Neural progenitor cell (in vitro differentiated cells): ENCODE measurements at regions not wholly inside any gene's neighbourhood (a gene's known extent, or its start where the extent isn't known, plus 50 kb on each side); places are given as distances from the start of the nearest gene placed in this dataset.

Source experiments
- DNase-seq: peaks from one replicate; pipeline ENCODE4 v3.0.0-alpha.2; 2016; ENCODE audit warnings: low spot score
- H2AFZ ChIP-seq: fragments of 200-600 bp; sonication (generic); replicated peaks from 2 replicates; pipeline ENCODE4 v1.6.1; 2016; ENCODE audit warnings: antibody characterized with exemption
- H3F3A ChIP-seq: fragments of 200-600 bp; sonication (generic); 2 replicates; pipeline ENCODE4 v1.6.1; 2016; ENCODE audit warnings: antibody characterized with exemption, low read depth
- H3K27ac ChIP-seq: fragments of 200-600 bp; sonication (generic); 2 replicates; pipeline ENCODE4 v1.5.1; 2016; ENCODE audit warnings: mild to moderate bottlenecking
- H3K27me3 ChIP-seq: fragments of 200-600 bp; sonication (generic); 2 replicates; pipeline ENCODE4 v1.6.1; 2016; ENCODE audit warnings: mild to moderate bottlenecking, moderate library complexity
- H3K36me3 ChIP-seq: fragments of 200-600 bp; sonication (generic); 2 replicates; pipeline ENCODE4 v1.5.1; 2016
- H3K4me1 ChIP-seq: fragments of 200-600 bp; sonication (generic); 2 replicates; pipeline ENCODE4 v1.6.1; 2016; ENCODE audit warnings: mixed run types
- H3K4me2 ChIP-seq: fragments of 200-600 bp; sonication (generic); 2 replicates; pipeline ENCODE4 v1.6.1; 2016
- H3K4me3 ChIP-seq: fragments of 200-600 bp; sonication (generic); 2 replicates; pipeline ENCODE4 v1.5.1; 2016
- H3K79me2 ChIP-seq: fragments of 200-600 bp; sonication (generic); 2 replicates; pipeline ENCODE4 v1.6.1; 2016; ENCODE audit warnings: low read depth
- H3K9ac ChIP-seq: fragments of 200-600 bp; sonication (generic); 2 replicates; pipeline ENCODE4 v1.6.1; 2016
- H3K9me3 ChIP-seq: fragments of 200-600 bp; sonication (generic); 2 replicates; pipeline ENCODE4 v1.5.1; 2016; ENCODE audit warnings: low read depth
- H4K20me1 ChIP-seq: fragments of 200-600 bp; sonication (generic); 2 replicates; pipeline ENCODE4 v1.6.1; 2016; ENCODE audit warnings: low read depth
- H3K27ac Mint-ChIP-seq: 3 replicates; pipeline ENCODE4 v1.8.0; 2021; ENCODE audit warnings: mixed read lengths
- H3K27me3 Mint-ChIP-seq: 2 replicates; pipeline ENCODE4 v1.8.0; 2022; ENCODE audit warnings: low read depth, mild to moderate bottlenecking, inconsistent platforms, moderate library complexity, mixed read lengths; ENCODE audit not compliant: insufficient read depth
- H3K36me3 Mint-ChIP-seq: 3 replicates; pipeline ENCODE4 v1.8.0; 2021; ENCODE audit warnings: mixed read lengths
- H3K4me1 Mint-ChIP-seq: 3 replicates; pipeline ENCODE4 v1.8.0; 2021; ENCODE audit warnings: mixed read lengths
- H3K4me3 Mint-ChIP-seq: 3 replicates; pipeline ENCODE4 v1.8.0; 2021; ENCODE audit warnings: mild to moderate bottlenecking, moderate library complexity, mixed read lengths
- H3K9me3 Mint-ChIP-seq: 3 replicates; pipeline ENCODE4 v1.8.0; 2020; ENCODE audit warnings: mixed read lengths
- CTCF ChIP-seq: fragments of 200-600 bp; sonication (generic); IDR thresholded peaks from 2 replicates; pipeline ENCODE4 v1.5.1; 2017; ENCODE audit warnings: antibody characterized with exemption, mild to moderate bottlenecking
- EZH2 ChIP-seq: fragments of 200-600 bp; sonication (generic); IDR thresholded peaks from 2 replicates; pipeline ENCODE4 v1.6.1; 2017; ENCODE audit warnings: antibody characterized with exemption, mild to moderate bottlenecking, moderate library complexity
- EZH2phosphoT487 ChIP-seq: fragments of 200-600 bp; sonication (generic); IDR thresholded peaks from 2 replicates; pipeline ENCODE4 v1.6.1; 2017; ENCODE audit warnings: antibody characterized with exemption

DNA sequence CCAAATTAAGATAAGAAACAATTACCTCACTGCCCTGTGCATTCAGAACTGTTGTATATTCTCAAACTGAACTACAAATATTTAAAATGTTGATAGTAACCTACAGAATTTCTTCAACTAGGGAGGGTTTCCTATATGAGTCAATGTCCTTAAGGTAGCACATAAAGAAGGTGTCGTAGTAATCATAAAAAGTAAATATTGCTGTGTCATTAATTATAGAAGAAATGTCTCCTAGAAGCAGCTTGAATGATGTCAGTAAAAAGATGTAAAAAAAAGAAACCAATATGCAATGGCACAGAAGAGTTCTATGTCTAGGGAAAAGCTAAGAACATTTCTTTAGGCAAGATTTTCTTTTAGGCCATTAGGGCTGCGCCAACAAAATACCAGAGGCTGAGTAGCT, 559.6 kb upstream of the EPHA5 start:
- no peaks in the 10 kb centered on the region for H3K4me1 ChIP-seq
- H3F3A ChIP-seq = no peaks in the 10 kb centered on the region
- H3K9me3 Mint-ChIP-seq = no peaks in the 10 kb centered on the region
- H3K27ac Mint-ChIP-seq = no peak overlapping the region
- H3K27me3 Mint-ChIP-seq = no peaks in the 10 kb centered on the region
- no peak for TF ChIP-seq EZH2phosphoT487
- TF ChIP-seq CTCF = no peak
- TF ChIP-seq EZH2 = no peak
- H2AFZ ChIP-seq = no peak overlapping the region
- H4K20me1 ChIP-seq = no peaks in the 10 kb centered on the region
- H3K4me3 ChIP-seq = no peak overlapping the region
- no peaks in the 10 kb centered on the region for H3K27me3 ChIP-seq
- no peaks in the 10 kb centered on the region for H3K36me3 ChIP-seq
- no peak overlapping the region for H3K27ac ChIP-seq
- no peaks in the 10 kb centered on the region for H3K36me3 Mint-ChIP-seq
- H3K4me3 Mint-ChIP-seq = no peak overlapping the region
- H3K4me2 ChIP-seq = no peak overlapping the region
- H3K9me3 ChIP-seq = no peaks in the 10 kb centered on the region
- H3K4me1 Mint-ChIP-seq = no peaks in the 10 kb centered on the region
- no peak overlapping the region for H3K9ac ChIP-seq
- no peak for DNase-seq
- no peaks in the 10 kb centered on the region for H3K79me2 ChIP-seq

- no peaks in the 10 kb centered on the region for H3K9me3 ChIP-seq
- H3K79me2 ChIP-seq = no peaks in the 10 kb centered on the region
- Mint-ChIP-seq H3K27me3 (no peaks in the 10 kb centered on the region), H3K4me3 (no peak overlapping the region), H3K9me3 (no peaks in the 10 kb centered on the region), H3K36me3 (no peaks in the 10 kb centered on the region), H3K4me1 (no peaks in the 10 kb centered on the region), H3K27ac (no peak overlapping the region)
- no peaks in the 10 kb centered on the region for H3F3A ChIP-seq
- H4K20me1 ChIP-seq = no peaks in the 10 kb centered on the region
- TF ChIP-seq EZH2 = no peak
- TF ChIP-seq EZH2phosphoT487 = no peak
- TF ChIP-seq CTCF = no peak
- no peak overlapping the region for H3K4me2 ChIP-seq
- H2AFZ ChIP-seq = no peak overlapping the region
- no peak for DNase-seq
- no peaks in the 10 kb centered on the region for H3K4me1 ChIP-seq
- no peaks in the 10 kb centered on the region for H3K36me3 ChIP-seq
- H3K4me3 ChIP-seq = no peak overlapping the region
- no peak overlapping the region for H3K27ac ChIP-seq
- no peak overlapping the region for H3K9ac ChIP-seq
- no peaks in the 10 kb centered on the region for H3K27me3 ChIP-seq
Measured at GRCh38 chr4:66225539-66225938, 555.2 kb upstream of the EPHA5 start.

GRCh38 chr4:66223068-66223703, 552.9 kb upstream of the EPHA5 start:
- no peaks in the 10 kb centered on the region for H3K36me3 ChIP-seq
- no peak for TF ChIP-seq CTCF
- TF ChIP-seq EZH2 = no peak
- no peak for TF ChIP-seq EZH2phosphoT487
- peak overlapping the region; percentile 9 for H2AFZ ChIP-seq
- Mint-ChIP-seq H3K9me3 (no peaks in the 10 kb centered on the region), H3K4me1 (no peaks in the 10 kb centered on the region), H3K36me3 (no peaks in the 10 kb centered on the region), H3K4me3 (no peak overlapping the region), H3K27ac (no peak overlapping the region), H3K27me3 (no peaks in the 10 kb centered on the region)
- no peak overlapping the region for H3K27ac ChIP-seq
- H3K4me2 ChIP-seq = no peak overlapping the region
- no peaks in the 10 kb centered on the region for H3K79me2 ChIP-seq
- H4K20me1 ChIP-seq = no peaks in the 10 kb centered on the region
- no peaks in the 10 kb centered on the region for H3K27me3 ChIP-seq
- no peak overlapping the region for H3K4me3 ChIP-seq
- no peaks in the 10 kb centered on the region for H3F3A ChIP-seq
- no peaks in the 10 kb centered on the region for H3K9me3 ChIP-seq
- H3K4me1 ChIP-seq = no peaks in the 10 kb centered on the region
- H3K9ac ChIP-seq = no peak overlapping the region
- DNase-seq = no peak
